Right atrium auricular region (tissue), 2 donors: ENCODE measurements at regions not wholly inside any gene's neighbourhood (a gene's known extent, or its start where the extent isn't known, plus 50 kb on each side); places are given as distances from the start of the nearest gene placed in this dataset.

Experiments
- DNase-seq: peaks from one replicate; pipeline ENCODE4 v3.0.0-alpha.2; 2019; ENCODE audit warnings: low spot score
- H3K27ac ChIP-seq, 2 donors: fragments of 200-600 bp; sonication (generic); 1 replicate in 1 of 2; 2 replicates in 1 of 2; pipeline ENCODE4 v1.5.1; 2016 to 2019
- H3K27me3 ChIP-seq, 2 donors: fragments of 200-600 bp; sonication (generic); one replicate each; pipeline versions ENCODE4 v1.5.1 to v1.6.0; 2017 to 2019
- H3K36me3 ChIP-seq: fragments of 200-600 bp; sonication (generic); one replicate; pipeline ENCODE4 v1.5.1; 2016
- H3K4me1 ChIP-seq, 2 donors: fragments of 200-600 bp; sonication (generic); one replicate each; pipeline versions ENCODE4 v1.5.1 to v1.6.0; 2017 to 2019
- H3K4me3 ChIP-seq, 2 donors: fragments of 200-600 bp; sonication (generic); 1 replicate in 1 of 2; 2 replicates in 1 of 2; pipeline ENCODE4 v1.5.1; 2017 to 2019; ENCODE audit warnings: mild to moderate bottlenecking in 1 of 2, moderate library complexity in 1 of 2
- H3K9me3 ChIP-seq, 2 donors: fragments of 200-600 bp; sonication (generic); one replicate each; pipeline ENCODE4 v1.5.1; 2019
- TF ChIP-seq, protein P1 (sequence below), 2 donors: fragments of 200-600 bp; sonication (generic); IDR thresholded peaks; one replicate each; pipeline ENCODE4 v1.5.1; 2019; ENCODE audit warnings: antibody characterized with exemption in 2 of 2

DNA sequence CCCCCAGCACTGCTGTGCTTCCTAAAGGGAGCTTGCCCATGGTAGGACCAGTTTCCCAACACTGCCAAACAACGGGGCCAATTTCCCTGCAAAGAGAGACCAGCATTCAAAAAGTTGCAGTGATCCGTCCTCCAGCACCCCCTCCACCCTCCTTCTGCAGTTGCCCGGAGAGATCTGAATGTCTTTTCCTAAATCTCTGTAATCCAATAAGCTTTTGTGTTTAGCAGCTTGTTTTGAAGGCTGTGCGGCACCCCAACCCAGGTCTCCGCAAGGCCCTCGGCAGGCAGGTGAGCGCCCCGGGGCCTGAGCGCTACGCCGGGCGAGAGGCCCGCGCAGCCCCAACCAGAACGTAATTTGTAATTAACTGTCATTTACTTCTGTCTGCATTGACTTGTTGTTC is 366.9 kb upstream of the IRX2 start:
- TF ChIP-seq, protein P1, sequence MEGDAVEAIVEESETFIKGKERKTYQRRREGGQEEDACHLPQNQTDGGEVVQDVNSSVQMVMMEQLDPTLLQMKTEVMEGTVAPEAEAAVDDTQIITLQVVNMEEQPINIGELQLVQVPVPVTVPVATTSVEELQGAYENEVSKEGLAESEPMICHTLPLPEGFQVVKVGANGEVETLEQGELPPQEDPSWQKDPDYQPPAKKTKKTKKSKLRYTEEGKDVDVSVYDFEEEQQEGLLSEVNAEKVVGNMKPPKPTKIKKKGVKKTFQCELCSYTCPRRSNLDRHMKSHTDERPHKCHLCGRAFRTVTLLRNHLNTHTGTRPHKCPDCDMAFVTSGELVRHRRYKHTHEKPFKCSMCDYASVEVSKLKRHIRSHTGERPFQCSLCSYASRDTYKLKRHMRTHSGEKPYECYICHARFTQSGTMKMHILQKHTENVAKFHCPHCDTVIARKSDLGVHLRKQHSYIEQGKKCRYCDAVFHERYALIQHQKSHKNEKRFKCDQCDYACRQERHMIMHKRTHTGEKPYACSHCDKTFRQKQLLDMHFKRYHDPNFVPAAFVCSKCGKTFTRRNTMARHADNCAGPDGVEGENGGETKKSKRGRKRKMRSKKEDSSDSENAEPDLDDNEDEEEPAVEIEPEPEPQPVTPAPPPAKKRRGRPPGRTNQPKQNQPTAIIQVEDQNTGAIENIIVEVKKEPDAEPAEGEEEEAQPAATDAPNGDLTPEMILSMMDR (IDR thresholded peaks at IDR 0.05): no peak
- no peaks in the 10 kb centered on the region for H3K4me1 ChIP-seq
- H3K36me3 ChIP-seq: no peaks in the 10 kb centered on the region
- no peaks in the 10 kb centered on the region for H3K9me3 ChIP-seq
- no peak overlapping the region for H3K4me3 ChIP-seq
- no peak overlapping the region for H3K27ac ChIP-seq
- H3K27me3 ChIP-seq: peaks cover 2 to 14% of the 10 kb centered on the region in 2 donors
- no peak for DNase-seq

DNA sequence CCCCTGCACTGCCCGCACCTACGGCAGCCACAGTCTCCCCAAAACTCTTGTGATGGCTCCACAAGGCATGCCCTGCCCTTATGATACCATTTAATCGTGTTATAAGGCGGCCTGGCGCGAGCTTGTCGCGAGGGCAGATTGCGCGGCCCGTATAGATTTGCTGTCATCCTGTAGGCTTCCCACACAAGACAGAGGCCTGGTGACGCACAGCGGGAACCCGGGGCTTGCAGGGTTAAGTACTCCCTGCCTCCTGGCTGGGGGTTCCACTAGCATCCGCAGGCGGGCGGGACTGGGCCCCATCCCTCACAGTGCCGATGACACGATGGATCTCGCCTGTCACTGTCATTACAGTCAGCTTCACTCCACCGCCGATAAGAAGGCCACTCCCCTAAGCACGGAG is 364.9 kb upstream of the IRX2 start:
- no peaks in the 10 kb centered on the region for H3K4me1 ChIP-seq
- no peaks in the 10 kb centered on the region for H3K36me3 ChIP-seq
- DNase-seq: no peak
- no peak overlapping the region for H3K27ac ChIP-seq
- H3K27me3 ChIP-seq: peaks cover 0 to 14% of the 10 kb centered on the region in 2 donors
- H3K4me3 ChIP-seq: no peak overlapping the region
- no peaks in the 10 kb centered on the region for H3K9me3 ChIP-seq
- TF ChIP-seq, protein P1 (IDR thresholded peaks at IDR 0.05): no peak

DNA sequence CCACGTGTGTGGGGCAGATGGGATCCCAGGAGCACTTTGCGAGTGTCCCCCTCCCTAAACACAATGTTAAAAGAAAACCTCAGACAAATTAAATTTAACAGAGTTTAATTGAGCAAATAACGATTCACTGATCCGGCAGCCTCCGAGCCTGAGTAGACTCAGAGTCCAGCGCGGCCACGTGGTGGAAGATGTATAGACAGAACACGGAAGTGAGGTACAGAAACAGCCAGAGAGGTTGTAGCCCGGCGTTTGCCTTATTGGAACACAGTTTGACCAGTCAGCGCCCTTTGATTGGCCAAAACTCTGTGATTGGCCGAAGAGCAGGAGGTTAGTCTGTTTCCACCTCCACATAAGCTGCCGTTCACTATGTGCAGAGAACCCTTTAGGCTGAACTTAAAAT is 363.0 kb upstream of the IRX2 start:
- H3K27ac ChIP-seq: no peak overlapping the region
- DNase-seq: no peak
- no peak overlapping the region for H3K4me3 ChIP-seq
- no peaks in the 10 kb centered on the region for H3K4me1 ChIP-seq
- H3K27me3 ChIP-seq: peaks cover 0 to 14% of the 10 kb centered on the region in 2 donors
- TF ChIP-seq, protein P1 (IDR thresholded peaks at IDR 0.05): no peak
- H3K9me3 ChIP-seq: no peaks in the 10 kb centered on the region
- no peaks in the 10 kb centered on the region for H3K36me3 ChIP-seq

DNA sequence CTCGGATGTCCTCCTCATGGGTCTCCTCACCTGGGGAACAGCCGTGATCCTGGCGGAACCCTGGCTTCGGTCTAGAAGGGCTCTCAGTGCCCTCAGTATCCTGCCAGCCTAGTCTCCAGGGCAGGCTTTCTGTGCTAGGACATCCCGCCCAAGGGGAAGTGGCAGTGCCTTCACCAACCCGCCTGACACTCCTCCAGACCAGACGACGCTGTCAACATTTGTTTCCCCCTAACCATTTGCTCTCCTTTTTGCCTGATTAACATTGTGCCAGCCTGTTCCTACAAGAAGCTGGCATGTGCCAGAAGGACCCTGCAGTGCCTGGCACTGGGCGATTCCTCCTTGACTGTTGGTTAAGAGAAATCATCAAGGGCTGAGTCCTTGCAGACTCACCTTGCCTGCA is 358.9 kb upstream of the IRX2 start:
- Histone ChIP-seq H3K36me3 (no peaks in the 10 kb centered on the region), H3K4me3 (no peak overlapping the region), H3K27ac (no peak overlapping the region), H3K27me3 (no peaks in the 10 kb centered on the region), H3K9me3 (no peaks in the 10 kb centered on the region), H3K4me1 (no peaks in the 10 kb centered on the region)
- DNase-seq: no peak
- TF ChIP-seq, protein P1 (IDR thresholded peaks at IDR 0.05): no peak

DNA sequence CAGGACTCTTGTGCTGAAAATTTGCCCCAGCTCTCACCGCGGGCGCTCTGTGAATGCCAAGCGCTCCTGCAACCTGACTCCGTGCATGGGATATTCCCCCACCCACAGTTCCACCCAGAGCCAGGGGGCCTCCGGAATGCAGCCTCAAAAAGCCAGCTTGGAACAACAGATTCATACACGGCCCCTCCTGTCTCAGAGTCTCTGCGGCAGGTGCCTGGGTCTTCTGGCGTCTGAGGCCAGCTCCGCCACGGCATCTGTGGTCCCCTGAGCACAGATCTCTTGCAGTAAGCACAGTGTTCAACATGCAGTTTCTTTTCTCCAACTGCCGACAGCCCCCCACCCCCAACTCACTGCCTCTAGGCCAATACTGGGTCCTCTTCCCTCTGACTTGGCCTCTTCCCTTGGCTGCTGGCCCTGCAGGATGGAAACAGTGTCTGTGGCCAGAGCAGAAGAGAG is 355.7 kb upstream of the IRX2 start:
- Histone ChIP-seq H3K4me1 (no peaks in the 10 kb centered on the region), H3K27ac (no peak overlapping the region), H3K27me3 (no peaks in the 10 kb centered on the region), H3K36me3 (no peaks in the 10 kb centered on the region), H3K4me3 (no peak overlapping the region), H3K9me3 (no peaks in the 10 kb centered on the region)
- TF ChIP-seq, protein P1 (IDR thresholded peaks at IDR 0.05): no peak
- DNase-seq: no peak

DNA sequence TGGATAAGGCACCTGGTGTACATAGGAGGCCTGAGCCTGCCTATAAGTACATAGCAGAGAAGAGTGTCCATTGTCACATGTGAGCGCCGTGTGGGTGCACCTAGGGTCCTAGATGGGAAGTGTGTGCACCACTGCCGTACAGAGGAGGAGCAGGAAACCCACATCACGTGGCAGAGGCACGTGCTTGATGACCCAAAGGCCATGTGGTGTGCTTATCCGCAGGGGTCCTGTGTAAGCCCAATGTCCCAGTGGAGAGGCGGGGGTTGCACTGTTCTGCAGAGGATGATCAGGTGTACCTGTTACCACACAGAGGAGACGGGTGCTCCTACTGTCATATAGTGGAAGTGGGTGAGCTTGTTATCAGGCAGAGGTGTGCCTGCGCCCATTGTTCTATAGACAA is 354.1 kb upstream of the IRX2 start:
- no peak overlapping the region for H3K27ac ChIP-seq
- H3K36me3 ChIP-seq: no peaks in the 10 kb centered on the region
- H3K4me3 ChIP-seq: no peak overlapping the region
- H3K4me1 ChIP-seq: no peaks in the 10 kb centered on the region
- H3K27me3 ChIP-seq: no peaks in the 10 kb centered on the region
- no peak for DNase-seq
- TF ChIP-seq, protein P1 (IDR thresholded peaks at IDR 0.05): no peak
- H3K9me3 ChIP-seq: no peaks in the 10 kb centered on the region
